Hepatocyte (in vitro differentiated cells): ENCODE measurements at regions not wholly inside any gene's neighbourhood (a gene's known extent, or its start where the extent isn't known, plus 50 kb on each side); places are given as distances from the start of the nearest gene placed in this dataset.

Source experiments
- CTCF ChIP-seq: fragments of 200-600 bp; sonication (generic); IDR thresholded peaks from 2 replicates; pipeline ENCODE4 v1.5.1; 2016; ENCODE audit warnings: antibody characterized with exemption, mild to moderate bottlenecking; ENCODE audit not compliant: poor library complexity
- EZH2 ChIP-seq: fragments of 200-600 bp; sonication (generic); IDR thresholded peaks from 2 replicates; pipeline ENCODE4 v1.6.1; 2016; ENCODE audit warnings: antibody characterized with exemption, mild to moderate bottlenecking, borderline replicate concordance
- EZH2phosphoT487 ChIP-seq: fragments of 200-600 bp; sonication (generic); IDR thresholded peaks from one replicate; pipeline ENCODE4 v1.6.1; 2018; ENCODE audit warnings: antibody characterized with exemption, mild to moderate bottlenecking, low read depth, moderate library complexity; ENCODE audit not compliant: unreplicated experiment, severe bottlenecking

DNA sequence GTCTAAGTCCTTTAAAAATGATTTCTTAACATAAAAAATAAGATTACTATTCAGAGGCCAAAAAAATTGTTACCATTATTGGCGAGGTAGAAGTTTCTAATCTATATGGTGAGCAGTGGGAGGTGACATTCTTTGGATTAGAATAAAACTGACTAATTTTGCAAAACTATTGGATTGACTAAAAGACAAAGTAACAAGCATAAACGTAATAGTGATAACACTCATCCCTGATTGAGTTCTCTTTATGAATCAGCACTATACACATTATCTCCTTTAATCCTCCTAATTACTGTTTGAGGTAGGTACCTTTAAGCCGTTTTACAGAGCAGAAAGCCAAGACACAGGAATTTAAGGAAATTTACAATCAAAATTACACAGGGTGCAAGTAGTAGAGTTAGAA is 139.2 kb upstream of the NRP1 start:
- TF ChIP-seq EZH2 (no peak), CTCF (no peak), EZH2phosphoT487 (no peak)
